Retinal pigment epithelial cell (primary cell): ENCODE measurements at regions not wholly inside any gene's neighbourhood (a gene's known extent, or its start where the extent isn't known, plus 50 kb on each side); places are given as distances from the start of the nearest gene placed in this dataset.

Experiments used
- DNase-seq: peaks from one replicate; pipeline ENCODE4 v3.0.0-alpha.2; 2010; ENCODE audit warnings: low read depth
- H3K4me3 ChIP-seq: 2 replicates; pipeline ENCODE4 v1.5.1; 2011; ENCODE audit warnings: mild to moderate bottlenecking, low read length, control low read depth, moderate library complexity
- TF ChIP-seq, protein P1 (sequence below): conservative IDR thresholded peaks from 2 replicates; pipeline ENCODE4 v1.5.1; 2011; ENCODE audit warnings: low read depth, low read length, control low read depth, inconsistent platforms

- H3K4me3 ChIP-seq, result no peak overlapping the region
- DNase-seq, result no peak
- TF ChIP-seq, protein P1, sequence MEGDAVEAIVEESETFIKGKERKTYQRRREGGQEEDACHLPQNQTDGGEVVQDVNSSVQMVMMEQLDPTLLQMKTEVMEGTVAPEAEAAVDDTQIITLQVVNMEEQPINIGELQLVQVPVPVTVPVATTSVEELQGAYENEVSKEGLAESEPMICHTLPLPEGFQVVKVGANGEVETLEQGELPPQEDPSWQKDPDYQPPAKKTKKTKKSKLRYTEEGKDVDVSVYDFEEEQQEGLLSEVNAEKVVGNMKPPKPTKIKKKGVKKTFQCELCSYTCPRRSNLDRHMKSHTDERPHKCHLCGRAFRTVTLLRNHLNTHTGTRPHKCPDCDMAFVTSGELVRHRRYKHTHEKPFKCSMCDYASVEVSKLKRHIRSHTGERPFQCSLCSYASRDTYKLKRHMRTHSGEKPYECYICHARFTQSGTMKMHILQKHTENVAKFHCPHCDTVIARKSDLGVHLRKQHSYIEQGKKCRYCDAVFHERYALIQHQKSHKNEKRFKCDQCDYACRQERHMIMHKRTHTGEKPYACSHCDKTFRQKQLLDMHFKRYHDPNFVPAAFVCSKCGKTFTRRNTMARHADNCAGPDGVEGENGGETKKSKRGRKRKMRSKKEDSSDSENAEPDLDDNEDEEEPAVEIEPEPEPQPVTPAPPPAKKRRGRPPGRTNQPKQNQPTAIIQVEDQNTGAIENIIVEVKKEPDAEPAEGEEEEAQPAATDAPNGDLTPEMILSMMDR, result no peak
Observed at GRCh38 chr13:71939186-71939585, 72.2 kb upstream of the DACH1 start.

DNA sequence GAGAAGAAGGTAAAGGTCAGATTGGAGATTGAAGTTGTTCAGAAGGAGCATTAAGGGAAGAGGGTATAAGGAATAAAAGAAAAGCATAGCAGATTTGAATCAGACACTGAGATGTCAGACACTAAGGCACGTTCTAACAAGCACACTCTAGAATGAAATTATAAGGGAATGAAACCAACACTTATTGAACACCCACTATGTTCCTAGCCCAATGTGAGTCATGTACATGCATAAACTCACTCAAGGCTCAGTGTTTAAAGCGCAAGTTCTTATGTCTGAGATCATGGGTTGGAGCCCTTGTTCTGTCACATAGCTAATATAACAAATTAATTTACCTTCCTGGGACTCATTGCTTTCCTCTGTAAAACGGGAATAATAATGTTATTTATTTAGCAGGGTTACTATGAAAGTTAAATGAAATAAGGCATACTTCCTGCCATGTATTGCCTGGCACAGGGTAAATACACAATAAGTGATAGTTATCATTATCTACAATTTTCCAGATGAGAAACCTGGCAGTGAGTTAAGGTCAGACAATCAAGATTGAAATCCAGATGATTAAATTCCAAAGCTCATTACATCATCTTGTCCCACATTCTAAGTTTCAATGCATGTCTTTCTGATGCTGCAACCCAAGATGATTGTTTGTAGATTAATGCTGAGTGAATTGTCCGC is 68.3 kb upstream of the DACH1 start:
- TF ChIP-seq, protein P1, result no peak
- H3K4me3 ChIP-seq, result no peak overlapping the region
- DNase-seq, result no peak

GRCh38 chr13:71924931-71925330 is 57.9 kb upstream of the DACH1 start:
- no peak overlapping the region for H3K4me3 ChIP-seq
- no peak for DNase-seq
- TF ChIP-seq, protein P1, result peak; percentile 20

- TF ChIP-seq, protein P1, result no peak
- DNase-seq, result no peak
- no peak overlapping the region for H3K4me3 ChIP-seq
Observed at GRCh38 chr13:71922194-71922593, 55.2 kb upstream of the DACH1 start.
